GM23338 (cell line): ENCODE measurements at regions not wholly inside any gene's neighbourhood (a gene's known extent, or its start where the extent isn't known, plus 50 kb on each side); places are given as distances from the start of the nearest gene placed in this dataset.

Experiments
- EZH2 ChIP-seq: fragments of 200-600 bp; sonication (generic); IDR thresholded peaks from one replicate; pipeline ENCODE4 v1.8.0; 2017; ENCODE audit warnings: antibody characterized with exemption, mild to moderate bottlenecking, low read depth; ENCODE audit not compliant: unreplicated experiment
- EZH2phosphoT487 ChIP-seq: fragments of 200-600 bp; sonication (generic); IDR thresholded peaks from one replicate; pipeline ENCODE4 v1.8.1; 2018; ENCODE audit warnings: antibody characterized with exemption; ENCODE audit not compliant: unreplicated experiment
- POLR2AphosphoS5 ChIP-seq: IDR thresholded peaks from 2 replicates; pipeline ENCODE4 v1.6.1; 2016; ENCODE audit warnings: antibody characterized with exemption, low read depth
- REST ChIP-seq: IDR thresholded peaks from one replicate; pipeline ENCODE4 v1.6.1; 2018; ENCODE audit warnings: antibody characterized with exemption; ENCODE audit not compliant: unreplicated experiment
- ZNF114 ChIP-seq: fragments of 250-450 bp; sonication (Bioruptor Pico); IDR thresholded peaks from 2 replicates; pipeline ENCODE4 v1.5.0; 2020; ENCODE audit warnings: mild to moderate bottlenecking, moderate library complexity
- ZNF331 ChIP-seq: fragments of 250-450 bp; sonication (Bioruptor Pico); IDR thresholded peaks from 2 replicates; pipeline ENCODE4 v1.5.0; 2020; ENCODE audit warnings: low read depth, mild to moderate bottlenecking, moderate library complexity
- ZNF462 ChIP-seq: fragments of 250-450 bp; sonication (Bioruptor Pico); IDR thresholded peaks from 2 replicates; pipeline ENCODE4 v1.5.0; 2020; ENCODE audit warnings: mild to moderate bottlenecking, moderate library complexity
- TF ChIP-seq, protein P1 (sequence below), 2 experiments: fragments of 200-600 bp in 1 of 2; sonication (generic) in 1 of 2; conservative IDR thresholded peaks; 2 replicates each; pipeline versions ENCODE4 v1.5.1 to v1.6.1; 2016 to 2017; ENCODE audit warnings: antibody characterized with exemption in 2 of 2, low read depth in 2 of 2, mild to moderate bottlenecking in 2 of 2, moderate library complexity in 1 of 2

- TF ChIP-seq, protein P1, sequence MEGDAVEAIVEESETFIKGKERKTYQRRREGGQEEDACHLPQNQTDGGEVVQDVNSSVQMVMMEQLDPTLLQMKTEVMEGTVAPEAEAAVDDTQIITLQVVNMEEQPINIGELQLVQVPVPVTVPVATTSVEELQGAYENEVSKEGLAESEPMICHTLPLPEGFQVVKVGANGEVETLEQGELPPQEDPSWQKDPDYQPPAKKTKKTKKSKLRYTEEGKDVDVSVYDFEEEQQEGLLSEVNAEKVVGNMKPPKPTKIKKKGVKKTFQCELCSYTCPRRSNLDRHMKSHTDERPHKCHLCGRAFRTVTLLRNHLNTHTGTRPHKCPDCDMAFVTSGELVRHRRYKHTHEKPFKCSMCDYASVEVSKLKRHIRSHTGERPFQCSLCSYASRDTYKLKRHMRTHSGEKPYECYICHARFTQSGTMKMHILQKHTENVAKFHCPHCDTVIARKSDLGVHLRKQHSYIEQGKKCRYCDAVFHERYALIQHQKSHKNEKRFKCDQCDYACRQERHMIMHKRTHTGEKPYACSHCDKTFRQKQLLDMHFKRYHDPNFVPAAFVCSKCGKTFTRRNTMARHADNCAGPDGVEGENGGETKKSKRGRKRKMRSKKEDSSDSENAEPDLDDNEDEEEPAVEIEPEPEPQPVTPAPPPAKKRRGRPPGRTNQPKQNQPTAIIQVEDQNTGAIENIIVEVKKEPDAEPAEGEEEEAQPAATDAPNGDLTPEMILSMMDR (conservative IDR thresholded peaks at IDR 0.05; ENCODE audit: low read depth in 2 of 2) = no peak
- TF ChIP-seq EZH2 (no peak), REST (no peak), POLR2AphosphoS5 (no peak), ZNF462 (CRISPR knock-in tag) (no peak), EZH2phosphoT487 (no peak), ZNF331 (no peak), ZNF114 (CRISPR knock-in tag) (no peak)
These were observed 897.0 kb downstream of the ARAP2 start for GRCh38 chr4:35347276-35347675.
